ENCODE measurements at regions not wholly inside any gene's neighbourhood (a gene's known extent, or its start where the extent isn't known, plus 50 kb on each side); places are given as distances from the start of the nearest gene placed in this dataset.

DNA sequence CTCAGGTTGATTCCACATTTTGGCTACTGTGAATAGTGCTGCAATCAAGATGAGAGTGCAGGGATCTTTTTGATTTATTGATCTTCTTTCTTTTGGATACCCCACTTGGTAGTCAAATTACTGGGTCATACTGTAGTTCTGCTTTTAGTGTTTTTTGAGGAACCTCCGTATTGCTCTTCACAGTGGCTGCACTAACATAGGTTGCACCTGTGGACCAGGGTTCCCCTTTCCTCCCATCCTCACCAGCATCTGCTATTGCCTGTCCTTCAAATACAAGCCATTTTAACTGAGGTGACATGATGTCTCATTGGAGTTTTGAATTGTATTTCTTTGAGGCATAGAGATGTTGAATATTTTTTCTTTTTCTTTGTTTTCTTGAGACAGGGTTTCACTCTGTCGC is 152.5 kb upstream of the TMEM132C start:
- Histone ChIP-seq H3K27ac (ENCODE audit: insufficient read depth, low read depth, low read length) (no peak overlapping the region), H3K4me2 (ENCODE audit: insufficient read depth, low read length) (no peak overlapping the region), H3K27me3 (ENCODE audit: control insufficient read depth in 2 of 2, insufficient read depth in 2 of 2, low read length in 2 of 2) (no peaks in the 10 kb centered on the region), H3K4me1 (ENCODE audit: control insufficient read depth, extremely low read depth, insufficient read depth, low read length) (no peaks in the 10 kb centered on the region), H3K9ac (replicated peaks; ENCODE audit: extremely low read depth, insufficient read depth, low read length) (no peak overlapping the region), H3K79me2 (ENCODE audit: control insufficient read depth, insufficient read depth, low read length) (no peaks in the 10 kb centered on the region), H3K4me3 (replicated peaks in 1 of 3; ENCODE audit: insufficient read depth in 1 of 3, low read depth in 1 of 3, low read length in 3 of 3) (no peak overlapping the region), H3K9me3 (replicated peaks; ENCODE audit: control insufficient read depth, insufficient read depth, low read length) (peaks cover 6% of the 10 kb centered on the region), H2AFZ (ENCODE audit: low read depth, low read length) (no peak overlapping the region), H3K36me3 (ENCODE audit: control insufficient read depth in 2 of 2, extremely low read depth in 1 of 2, insufficient read depth in 2 of 2, low read length in 2 of 2) (no peaks in the 10 kb centered on the region), H3K9me1 (replicated peaks; ENCODE audit: control insufficient read depth, extremely low read depth, insufficient read depth, low read length) (no peaks in the 10 kb centered on the region), H4K20me1 (replicated peaks; ENCODE audit: control insufficient read depth, extremely low read depth, insufficient read depth, low read length) (no peaks in the 10 kb centered on the region)
- intact Hi-C loops (cut with micrococcal nuclease), result no loop called here
- dilution Hi-C loops (cut with MboI; ENCODE audit: extremely low pct_ligation_motif_present, low sequenced_read_pairs), result no loop called here
- no peak for FAIRE-seq
- no TSS peak for BruUV-seq (replicated peaks)
- TF ChIP-seq JUN (IDR thresholded peaks at IDR 0.05; ENCODE audit: borderline replicate concordance, insufficient read depth, insufficient read length, low read depth) (no peak), GATA2 (IDR thresholded peaks at IDR 0.05; ENCODE audit: insufficient read depth, insufficient read length, low read depth, low read length) (no peak), FOS (IDR thresholded peaks at IDR 0.05; ENCODE audit: borderline replicate concordance, insufficient read depth, low read length) (no peak), MAX (IDR thresholded peaks at IDR 0.05; ENCODE audit: insufficient read depth, insufficient read length) (no peak), EZH2 (IDR thresholded peaks at IDR 0.05; ENCODE audit: borderline replicate concordance, low read depth, low read length, severe bottlenecking) (no peak), POLR2A (IDR thresholded peaks at IDR 0.05; ENCODE audit: low read depth, low read length) (no peak), MYC (IDR thresholded peaks at IDR 0.05; ENCODE audit: low read depth, low read length) (no peak), POLR2AphosphoS5 (IDR thresholded peaks at IDR 0.05; ENCODE audit: insufficient read depth, low read depth, low read length) (no peak)
- TF ChIP-seq, protein P1, sequence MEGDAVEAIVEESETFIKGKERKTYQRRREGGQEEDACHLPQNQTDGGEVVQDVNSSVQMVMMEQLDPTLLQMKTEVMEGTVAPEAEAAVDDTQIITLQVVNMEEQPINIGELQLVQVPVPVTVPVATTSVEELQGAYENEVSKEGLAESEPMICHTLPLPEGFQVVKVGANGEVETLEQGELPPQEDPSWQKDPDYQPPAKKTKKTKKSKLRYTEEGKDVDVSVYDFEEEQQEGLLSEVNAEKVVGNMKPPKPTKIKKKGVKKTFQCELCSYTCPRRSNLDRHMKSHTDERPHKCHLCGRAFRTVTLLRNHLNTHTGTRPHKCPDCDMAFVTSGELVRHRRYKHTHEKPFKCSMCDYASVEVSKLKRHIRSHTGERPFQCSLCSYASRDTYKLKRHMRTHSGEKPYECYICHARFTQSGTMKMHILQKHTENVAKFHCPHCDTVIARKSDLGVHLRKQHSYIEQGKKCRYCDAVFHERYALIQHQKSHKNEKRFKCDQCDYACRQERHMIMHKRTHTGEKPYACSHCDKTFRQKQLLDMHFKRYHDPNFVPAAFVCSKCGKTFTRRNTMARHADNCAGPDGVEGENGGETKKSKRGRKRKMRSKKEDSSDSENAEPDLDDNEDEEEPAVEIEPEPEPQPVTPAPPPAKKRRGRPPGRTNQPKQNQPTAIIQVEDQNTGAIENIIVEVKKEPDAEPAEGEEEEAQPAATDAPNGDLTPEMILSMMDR (IDR thresholded peaks at IDR 0.05; ENCODE audit: extremely low read depth in 1 of 2, insufficient read depth in 1 of 2, low read depth in 1 of 2, low read length in 2 of 2), result no peak
- ChIA-PET CTCF (no interaction called here), POLR2A (no interaction called here)
- DNase-seq (ENCODE audit: low read depth, low spot score), result no peak

Data from endothelial cell of umbilical vein (primary cell).